ENCODE measurements at regions not wholly inside any gene's neighbourhood (a gene's known extent, or its start where the extent isn't known, plus 50 kb on each side); places are given as distances from the start of the nearest gene placed in this dataset.

- Histone ChIP-seq H3K4me3 (ENCODE audit: low read depth, low read length) (no peak overlapping the region), H3K27me3 (ENCODE audit: control insufficient read depth, insufficient read depth, low read length) (no peaks in the 10 kb centered on the region), H3K36me3 (ENCODE audit: control insufficient read depth, insufficient read depth, low read length) (no peaks in the 10 kb centered on the region)
- no peak for TF ChIP-seq CTCF (IDR thresholded peaks at IDR 0.05; ENCODE audit: insufficient read depth, low read length, poor library complexity, severe bottlenecking)
- DNase-seq (ENCODE audit: low read depth), result no peak
Observed at GRCh38 chr12:76690921-76691700, 72.8 kb upstream of the ZDHHC17 start.

- TF ChIP-seq CTCF (IDR thresholded peaks at IDR 0.05; ENCODE audit: insufficient read depth, low read length, poor library complexity, severe bottlenecking), result no peak
- Histone ChIP-seq H3K27me3 (ENCODE audit: control insufficient read depth, insufficient read depth, low read length) (no peaks in the 10 kb centered on the region), H3K4me3 (ENCODE audit: low read depth, low read length) (no peak overlapping the region), H3K36me3 (ENCODE audit: control insufficient read depth, insufficient read depth, low read length) (no peaks in the 10 kb centered on the region)
- no peak for DNase-seq (ENCODE audit: low read depth)
Observed at GRCh38 chr12:76692846-76693245, 71.1 kb upstream of the ZDHHC17 start.

GRCh38 chr12:76694369-76694768 lies 69.5 kb upstream of the ZDHHC17 start:
- no peak for TF ChIP-seq CTCF (IDR thresholded peaks at IDR 0.05; ENCODE audit: insufficient read depth, low read length, poor library complexity, severe bottlenecking)
- no peak for DNase-seq (ENCODE audit: low read depth)
- no peak overlapping the region for H3K4me3 ChIP-seq (ENCODE audit: low read depth, low read length)
- no peaks in the 10 kb centered on the region for H3K27me3 ChIP-seq (ENCODE audit: control insufficient read depth, insufficient read depth, low read length)
- H3K36me3 ChIP-seq (ENCODE audit: control insufficient read depth, insufficient read depth, low read length), result no peaks in the 10 kb centered on the region

GRCh38 chr12:76696186-76696585 lies 67.7 kb upstream of the ZDHHC17 start:
- Histone ChIP-seq H3K36me3 (ENCODE audit: control insufficient read depth, insufficient read depth, low read length) (no peaks in the 10 kb centered on the region), H3K27me3 (ENCODE audit: control insufficient read depth, insufficient read depth, low read length) (no peaks in the 10 kb centered on the region), H3K4me3 (ENCODE audit: low read depth, low read length) (no peak overlapping the region)
- no peak for DNase-seq (ENCODE audit: low read depth)
- no peak for TF ChIP-seq CTCF (IDR thresholded peaks at IDR 0.05; ENCODE audit: insufficient read depth, low read length, poor library complexity, severe bottlenecking)

- Histone ChIP-seq H3K4me3 (ENCODE audit: low read depth, low read length) (no peak overlapping the region), H3K36me3 (ENCODE audit: control insufficient read depth, insufficient read depth, low read length) (no peaks in the 10 kb centered on the region), H3K27me3 (ENCODE audit: control insufficient read depth, insufficient read depth, low read length) (no peaks in the 10 kb centered on the region)
- TF ChIP-seq CTCF (IDR thresholded peaks at IDR 0.05; ENCODE audit: insufficient read depth, low read length, poor library complexity, severe bottlenecking), result no peak
- DNase-seq (ENCODE audit: low read depth), result no peak
Observed at GRCh38 chr12:76697849-76698248, 66.1 kb upstream of the ZDHHC17 start.

- H3K27me3 ChIP-seq (ENCODE audit: control insufficient read depth, insufficient read depth, low read length), result no peaks in the 10 kb centered on the region
- no peak for TF ChIP-seq CTCF (IDR thresholded peaks at IDR 0.05; ENCODE audit: insufficient read depth, low read length, poor library complexity, severe bottlenecking)
- no peaks in the 10 kb centered on the region for H3K36me3 ChIP-seq (ENCODE audit: control insufficient read depth, insufficient read depth, low read length)
- no peak overlapping the region for H3K4me3 ChIP-seq (ENCODE audit: low read depth, low read length)
- no peak for DNase-seq (ENCODE audit: low read depth)
Observed at GRCh38 chr12:76698316-76698715, 65.6 kb upstream of the ZDHHC17 start.

All from kidney epithelial cell (primary cell).